Peyer's patch (tissue), 4 donors: ENCODE measurements at regions not wholly inside any gene's neighbourhood (a gene's known extent, or its start where the extent isn't known, plus 50 kb on each side); places are given as distances from the start of the nearest gene placed in this dataset.

Experiments
- DNase-seq, 3 donors: peaks; one replicate each; pipeline ENCODE4 v3.0.0-alpha.2; 2017 to 2019
- H3K27ac ChIP-seq, 4 donors: fragments of 200-600 bp; sonication (generic); one replicate each; pipeline ENCODE4 v1.5.1; 2016 to 2019
- H3K27me3 ChIP-seq, 2 donors: fragments of 200-600 bp; sonication (generic); one replicate each; pipeline ENCODE4 v1.5.1; 2019
- H3K36me3 ChIP-seq, 3 donors: fragments of 200-600 bp; sonication (generic); one replicate each; pipeline ENCODE4 v1.5.1; 2016 to 2019
- H3K4me1 ChIP-seq, 4 donors: fragments of 200-600 bp; sonication (generic); one replicate each; pipeline ENCODE4 v1.5.1; 2016 to 2019
- H3K4me3 ChIP-seq, 4 donors: fragments of 200-600 bp; sonication (generic); 1 replicate in 3 of 4; 2 replicates in 1 of 4; pipeline ENCODE4 v1.5.1; 2016 to 2019; ENCODE audit warnings: mild to moderate bottlenecking in 1 of 4
- H3K9me3 ChIP-seq, 4 donors: fragments of 200-600 bp; sonication (generic); one replicate each; pipeline ENCODE4 v1.5.1; 2016 to 2019; ENCODE audit warnings: mild to moderate bottlenecking in 1 of 4
- POLR2A ChIP-seq, 2 donors: fragments of 450-650 bp; IDR thresholded peaks; one replicate each; pipeline ENCODE4 v1.5.1; 2017; ENCODE audit warnings: antibody characterized with exemption in 2 of 2, mild to moderate bottlenecking in 2 of 2, moderate library complexity in 2 of 2
- TF ChIP-seq, protein P1 (sequence below), 6 experiments: fragments of 450-650 bp in 4 of 6; fragments of 200-600 bp in 2 of 6; sonication (generic) in 1 of 6; IDR thresholded peaks; one replicate each; pipeline ENCODE4 v1.5.1; 2017 to 2019; ENCODE audit warnings: antibody characterized with exemption in 6 of 6, mild to moderate bottlenecking in 3 of 6, moderate library complexity in 1 of 6

DNA sequence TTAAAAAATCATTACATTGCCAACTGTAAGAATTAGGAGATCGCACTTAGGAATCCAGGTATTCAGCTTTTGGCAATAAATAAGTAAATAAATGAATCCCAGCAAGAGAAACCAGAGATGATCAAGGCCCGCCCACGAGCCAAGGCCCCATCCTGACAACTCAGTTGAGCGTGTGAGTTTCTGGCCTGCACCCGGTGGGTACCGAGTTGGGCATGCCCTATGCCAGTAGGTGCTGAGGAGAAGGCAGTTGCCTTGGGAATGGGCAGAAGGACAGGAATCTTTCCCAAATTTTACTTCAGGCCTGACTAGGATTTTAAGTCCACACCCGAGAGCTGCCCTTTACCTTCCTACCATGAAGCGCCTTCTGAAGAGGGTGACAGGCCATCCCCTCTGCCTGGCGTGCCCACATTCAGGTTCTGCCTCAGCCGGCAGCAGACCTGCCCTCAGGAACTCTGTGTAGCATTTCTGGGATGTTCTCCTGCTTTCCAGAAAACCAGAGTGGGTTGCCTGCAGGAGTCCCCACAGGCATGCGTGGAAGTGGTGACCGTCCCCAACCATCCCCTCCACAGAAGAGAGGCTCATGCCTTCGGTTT is 99.3 kb upstream of the ALDH1A3 start:
- no peak for TF ChIP-seq POLR2A (IDR thresholded peaks at IDR 0.05)
- TF ChIP-seq, protein P1, sequence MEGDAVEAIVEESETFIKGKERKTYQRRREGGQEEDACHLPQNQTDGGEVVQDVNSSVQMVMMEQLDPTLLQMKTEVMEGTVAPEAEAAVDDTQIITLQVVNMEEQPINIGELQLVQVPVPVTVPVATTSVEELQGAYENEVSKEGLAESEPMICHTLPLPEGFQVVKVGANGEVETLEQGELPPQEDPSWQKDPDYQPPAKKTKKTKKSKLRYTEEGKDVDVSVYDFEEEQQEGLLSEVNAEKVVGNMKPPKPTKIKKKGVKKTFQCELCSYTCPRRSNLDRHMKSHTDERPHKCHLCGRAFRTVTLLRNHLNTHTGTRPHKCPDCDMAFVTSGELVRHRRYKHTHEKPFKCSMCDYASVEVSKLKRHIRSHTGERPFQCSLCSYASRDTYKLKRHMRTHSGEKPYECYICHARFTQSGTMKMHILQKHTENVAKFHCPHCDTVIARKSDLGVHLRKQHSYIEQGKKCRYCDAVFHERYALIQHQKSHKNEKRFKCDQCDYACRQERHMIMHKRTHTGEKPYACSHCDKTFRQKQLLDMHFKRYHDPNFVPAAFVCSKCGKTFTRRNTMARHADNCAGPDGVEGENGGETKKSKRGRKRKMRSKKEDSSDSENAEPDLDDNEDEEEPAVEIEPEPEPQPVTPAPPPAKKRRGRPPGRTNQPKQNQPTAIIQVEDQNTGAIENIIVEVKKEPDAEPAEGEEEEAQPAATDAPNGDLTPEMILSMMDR (IDR thresholded peaks at IDR 0.05), result no peak
- no peak overlapping the region for H3K27ac ChIP-seq
- no peaks in the 10 kb centered on the region for H3K9me3 ChIP-seq
- no peaks in the 10 kb centered on the region for H3K27me3 ChIP-seq
- no peaks in the 10 kb centered on the region for H3K4me1 ChIP-seq
- no peaks in the 10 kb centered on the region for H3K36me3 ChIP-seq
- no peak overlapping the region for H3K4me3 ChIP-seq
- peak; percentile 6 to 14 (median 14) for DNase-seq

DNA sequence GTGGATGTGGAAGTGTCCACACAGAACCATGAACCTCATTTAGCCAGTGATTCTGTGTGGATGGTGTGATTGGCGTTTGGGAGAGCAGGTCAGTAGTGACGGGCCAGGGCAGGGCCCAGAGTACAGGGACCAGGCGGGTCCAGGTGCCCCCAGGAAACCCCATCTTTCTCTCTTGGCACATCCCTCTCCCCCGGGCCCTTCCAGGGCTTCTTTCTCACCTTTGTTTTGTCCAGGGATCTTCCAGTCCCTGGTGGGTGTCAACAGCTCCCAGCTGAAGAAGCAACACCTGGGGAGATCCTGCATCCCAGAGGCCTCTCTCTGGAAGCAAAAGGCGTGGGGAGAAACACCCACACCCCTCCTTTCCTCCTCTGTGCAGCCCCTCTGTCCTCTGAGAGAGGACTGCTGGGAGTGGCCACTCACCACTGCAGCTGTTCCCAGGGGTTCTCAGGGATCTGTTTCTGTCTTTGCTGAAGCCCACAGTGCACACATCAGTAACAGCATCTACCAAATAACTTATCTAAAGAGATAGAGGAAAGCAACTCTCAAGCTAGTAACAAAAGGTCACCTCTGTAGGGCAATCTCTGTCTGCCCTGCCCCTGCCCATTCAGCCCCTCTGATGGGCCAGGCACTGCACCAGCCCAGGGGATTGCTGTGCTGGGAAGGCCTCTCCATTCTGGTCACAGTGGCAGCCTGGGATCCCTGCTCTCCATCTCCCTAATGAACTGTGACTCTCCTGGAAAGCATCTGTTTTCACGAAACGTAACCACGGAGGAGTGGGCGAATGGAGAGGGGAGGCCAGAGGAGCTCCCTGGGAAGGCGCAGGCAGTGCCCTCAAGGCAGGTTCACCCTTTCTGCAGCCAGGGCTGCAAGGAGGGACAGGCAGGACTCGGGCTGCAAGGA is 98.3 kb upstream of the ALDH1A3 start:
- H3K4me1 ChIP-seq, result no peaks in the 10 kb centered on the region
- DNase-seq, result peak in 2 of 3 donors; percentile 21 to 27
- no peaks in the 10 kb centered on the region for H3K36me3 ChIP-seq
- no peak overlapping the region for H3K4me3 ChIP-seq
- H3K27me3 ChIP-seq, result no peaks in the 10 kb centered on the region
- TF ChIP-seq, protein P1 (IDR thresholded peaks at IDR 0.05), result no peak
- TF ChIP-seq POLR2A (IDR thresholded peaks at IDR 0.05), result no peak
- no peak overlapping the region for H3K27ac ChIP-seq
- H3K9me3 ChIP-seq, result no peaks in the 10 kb centered on the region

DNA sequence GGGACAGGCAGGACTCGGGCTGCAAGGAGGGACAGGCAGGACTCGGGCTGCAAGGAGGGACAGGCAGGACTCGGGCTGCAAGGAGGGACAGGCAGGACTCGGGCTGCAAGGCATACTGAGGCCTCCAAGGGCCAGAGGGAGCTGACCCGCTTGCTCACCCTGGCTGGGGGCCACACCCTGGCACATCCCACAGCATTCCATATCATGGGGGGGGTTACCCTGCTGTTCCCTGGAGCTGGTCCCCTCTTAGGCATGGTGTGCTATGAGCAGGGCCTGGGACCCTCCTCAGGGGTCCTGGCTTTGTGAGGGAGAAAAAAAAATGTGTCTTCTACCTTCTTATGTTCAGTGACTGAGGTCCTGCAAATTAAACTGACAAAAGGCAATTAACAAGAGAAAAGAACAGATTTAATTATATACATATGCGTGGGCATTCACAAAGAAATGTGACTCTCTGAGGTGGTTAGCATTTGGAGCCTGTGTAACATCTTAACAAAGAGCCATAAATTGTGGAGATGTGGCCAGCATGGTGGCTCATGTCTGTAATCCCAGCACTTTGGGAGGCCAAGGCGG is 97.6 kb upstream of the ALDH1A3 start:
- Histone ChIP-seq H3K4me1 (no peaks in the 10 kb centered on the region), H3K9me3 (no peaks in the 10 kb centered on the region), H3K27me3 (no peaks in the 10 kb centered on the region), H3K4me3 (no peak overlapping the region), H3K36me3 (no peaks in the 10 kb centered on the region), H3K27ac (no peak overlapping the region)
- DNase-seq, result peak in 1 of 3 donors; percentile 25
- TF ChIP-seq, protein P1 (IDR thresholded peaks at IDR 0.05), result no peak
- no peak for TF ChIP-seq POLR2A (IDR thresholded peaks at IDR 0.05)

DNA sequence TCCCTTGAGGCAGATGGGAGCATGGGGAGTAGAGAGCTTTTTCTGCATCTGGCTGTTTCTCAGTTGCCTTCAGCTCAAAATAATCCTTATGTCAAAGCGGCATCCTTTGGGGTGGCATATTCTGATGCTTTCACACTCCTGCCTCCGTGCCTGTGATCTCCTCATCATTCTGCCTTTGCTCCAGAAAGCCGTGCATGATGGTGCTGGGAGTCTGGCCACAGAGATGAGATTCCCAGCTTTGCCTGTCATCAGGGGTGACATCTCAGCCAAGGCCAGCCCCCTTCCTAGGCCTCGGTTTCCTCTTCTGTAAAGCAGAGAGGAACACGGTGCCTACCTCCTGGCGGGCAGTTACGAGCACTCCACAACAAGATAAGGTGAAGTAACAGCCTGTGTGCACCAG is 96.3 kb upstream of the ALDH1A3 start:
- DNase-seq, result peak in 1 of 3 donors; percentile 13
- no peak overlapping the region for H3K4me3 ChIP-seq
- no peak for TF ChIP-seq POLR2A (IDR thresholded peaks at IDR 0.05)
- TF ChIP-seq, protein P1 (IDR thresholded peaks at IDR 0.05), result no peak
- H3K36me3 ChIP-seq, result no peaks in the 10 kb centered on the region
- no peaks in the 10 kb centered on the region for H3K27me3 ChIP-seq
- no peaks in the 10 kb centered on the region for H3K9me3 ChIP-seq
- H3K27ac ChIP-seq, result no peak overlapping the region
- no peaks in the 10 kb centered on the region for H3K4me1 ChIP-seq

DNA sequence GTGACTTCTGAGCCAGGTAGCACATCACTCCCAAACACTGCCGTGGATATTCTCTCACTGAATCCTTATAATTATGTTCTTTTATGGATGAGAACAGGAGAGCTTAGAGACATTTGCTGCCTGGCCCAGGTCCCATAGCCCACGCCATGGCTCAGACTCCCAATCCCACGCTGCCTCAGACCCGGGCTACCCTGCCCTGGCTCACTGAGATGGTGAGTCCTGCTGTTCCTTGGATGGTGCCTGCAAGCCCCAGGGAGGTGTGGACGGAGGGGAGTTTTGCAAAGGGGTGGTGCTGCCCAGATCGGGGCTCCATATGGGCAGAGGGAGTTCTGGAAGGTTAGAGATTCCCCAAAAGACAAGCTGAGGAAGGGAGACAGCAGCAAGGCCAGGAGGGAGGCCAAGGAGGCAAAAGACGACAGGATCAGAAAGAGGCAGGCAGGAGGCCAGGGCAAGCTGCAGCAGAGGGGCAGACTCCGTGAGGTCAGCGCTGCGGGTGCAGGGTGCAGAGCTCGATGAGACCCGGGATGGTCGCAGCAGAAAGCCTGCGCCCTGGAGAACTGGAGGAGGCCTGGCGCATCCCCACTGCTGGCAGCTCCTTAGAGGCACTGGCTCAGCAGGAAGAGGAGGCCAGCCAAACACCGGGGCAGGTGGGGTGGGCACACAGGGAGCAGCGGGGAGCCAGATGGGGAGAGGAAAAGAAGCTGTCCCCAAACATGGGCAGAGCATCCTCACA is 95.7 kb upstream of the ALDH1A3 start:
- H3K36me3 ChIP-seq, result no peaks in the 10 kb centered on the region
- DNase-seq, result peak; percentile 6 to 23 (median 18)
- TF ChIP-seq, protein P1 (IDR thresholded peaks at IDR 0.05), result no peak
- TF ChIP-seq POLR2A (IDR thresholded peaks at IDR 0.05), result no peak
- H3K27ac ChIP-seq, result no peak overlapping the region
- no peak overlapping the region for H3K4me3 ChIP-seq
- no peaks in the 10 kb centered on the region for H3K4me1 ChIP-seq
- no peaks in the 10 kb centered on the region for H3K9me3 ChIP-seq
- H3K27me3 ChIP-seq, result no peaks in the 10 kb centered on the region
